Cardiac fibroblast (primary cell): ENCODE measurements at regions not wholly inside any gene's neighbourhood (a gene's known extent, or its start where the extent isn't known, plus 50 kb on each side); places are given as distances from the start of the nearest gene placed in this dataset.

ENCODE experiments used
- DNase-seq, 2 donors: peaks; one replicate each; pipeline versions ENCODE4 v3.0.0 to v3.0.0-alpha.2; 2010; ENCODE audit warnings: low read depth in 2 of 2
- H3K4me3 ChIP-seq, 2 donors: replicated peaks in 1 of 2; 1 replicate in 1 of 2; 2 replicates in 1 of 2; pipeline ENCODE4 v1.5.1; 2011; ENCODE audit warnings: low read depth in 2 of 2, low read length in 2 of 2, mild to moderate bottlenecking in 2 of 2, moderate library complexity in 1 of 2
- TF ChIP-seq, protein P1 (sequence below): IDR thresholded peaks from one replicate; pipeline ENCODE4 v1.5.1; 2011; ENCODE audit warnings: low read depth, mild to moderate bottlenecking, low read length, inconsistent platforms

DNA sequence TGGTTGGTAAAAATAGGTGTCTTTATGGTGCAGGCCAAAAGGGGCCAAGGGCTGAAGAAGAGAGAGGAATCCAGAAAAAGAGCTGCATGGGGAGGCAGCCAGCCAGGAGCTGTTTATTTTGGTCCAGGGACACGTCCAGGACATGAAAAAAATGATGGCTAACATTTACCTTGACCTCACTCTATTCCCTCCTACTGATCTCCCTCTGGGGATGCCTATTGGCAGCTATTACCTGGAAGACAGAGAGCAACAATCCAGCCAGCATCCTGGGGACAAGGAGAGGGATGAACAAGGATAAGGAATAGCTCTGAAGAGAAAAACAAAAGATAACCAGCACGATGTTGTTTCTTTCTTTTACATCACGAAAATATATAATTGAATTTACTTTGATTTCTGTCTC lies 1599.6 kb downstream of the SLITRK5 start:
- no peak for DNase-seq
- H3K4me3 ChIP-seq = no peak overlapping the region
- TF ChIP-seq, protein P1, sequence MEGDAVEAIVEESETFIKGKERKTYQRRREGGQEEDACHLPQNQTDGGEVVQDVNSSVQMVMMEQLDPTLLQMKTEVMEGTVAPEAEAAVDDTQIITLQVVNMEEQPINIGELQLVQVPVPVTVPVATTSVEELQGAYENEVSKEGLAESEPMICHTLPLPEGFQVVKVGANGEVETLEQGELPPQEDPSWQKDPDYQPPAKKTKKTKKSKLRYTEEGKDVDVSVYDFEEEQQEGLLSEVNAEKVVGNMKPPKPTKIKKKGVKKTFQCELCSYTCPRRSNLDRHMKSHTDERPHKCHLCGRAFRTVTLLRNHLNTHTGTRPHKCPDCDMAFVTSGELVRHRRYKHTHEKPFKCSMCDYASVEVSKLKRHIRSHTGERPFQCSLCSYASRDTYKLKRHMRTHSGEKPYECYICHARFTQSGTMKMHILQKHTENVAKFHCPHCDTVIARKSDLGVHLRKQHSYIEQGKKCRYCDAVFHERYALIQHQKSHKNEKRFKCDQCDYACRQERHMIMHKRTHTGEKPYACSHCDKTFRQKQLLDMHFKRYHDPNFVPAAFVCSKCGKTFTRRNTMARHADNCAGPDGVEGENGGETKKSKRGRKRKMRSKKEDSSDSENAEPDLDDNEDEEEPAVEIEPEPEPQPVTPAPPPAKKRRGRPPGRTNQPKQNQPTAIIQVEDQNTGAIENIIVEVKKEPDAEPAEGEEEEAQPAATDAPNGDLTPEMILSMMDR = no peak

DNA sequence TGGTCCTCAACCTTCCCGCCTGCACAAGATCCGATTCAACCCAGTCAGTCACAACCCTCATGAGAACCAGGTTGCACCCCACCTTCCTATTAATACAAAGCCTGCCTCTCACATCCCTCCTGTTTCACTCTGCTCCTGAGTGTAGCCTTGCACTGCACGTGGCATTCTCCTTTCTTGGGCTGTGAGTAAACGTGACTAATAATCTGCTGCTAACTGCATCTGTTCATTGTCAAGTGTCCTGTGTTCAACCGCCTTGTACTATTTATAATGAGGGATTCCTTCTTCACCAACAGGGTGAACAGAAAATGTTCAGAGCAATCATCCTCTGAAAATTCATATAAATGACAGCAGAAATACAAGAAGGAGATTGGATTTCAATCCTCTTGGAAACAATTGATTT lies 1608.2 kb downstream of the SLITRK5 start:
- peak in 1 of 2 donors; percentile 7 for DNase-seq
- TF ChIP-seq, protein P1 = no peak
- H3K4me3 ChIP-seq = no peak overlapping the region

DNA sequence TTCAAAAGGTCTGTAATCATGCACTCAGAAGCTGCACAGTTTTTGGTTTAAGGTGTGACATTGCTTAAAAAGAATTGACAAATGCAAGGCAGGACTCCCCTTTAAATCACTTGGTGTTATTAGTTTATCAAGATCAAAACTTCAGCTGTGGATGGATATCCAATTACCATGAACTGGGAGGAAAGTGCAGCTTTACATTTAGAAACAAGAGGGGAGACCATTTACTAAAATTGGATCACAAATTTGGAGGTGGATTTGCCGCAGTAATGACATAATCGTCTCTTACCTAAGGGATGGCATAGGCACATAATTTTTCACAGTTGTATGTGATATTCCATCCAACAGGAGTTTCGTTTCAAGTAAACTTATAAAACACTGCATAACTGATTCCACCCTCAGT lies 1610.2 kb downstream of the SLITRK5 start:
- DNase-seq = no peak
- H3K4me3 ChIP-seq = no peak overlapping the region
- TF ChIP-seq, protein P1 = no peak

DNA sequence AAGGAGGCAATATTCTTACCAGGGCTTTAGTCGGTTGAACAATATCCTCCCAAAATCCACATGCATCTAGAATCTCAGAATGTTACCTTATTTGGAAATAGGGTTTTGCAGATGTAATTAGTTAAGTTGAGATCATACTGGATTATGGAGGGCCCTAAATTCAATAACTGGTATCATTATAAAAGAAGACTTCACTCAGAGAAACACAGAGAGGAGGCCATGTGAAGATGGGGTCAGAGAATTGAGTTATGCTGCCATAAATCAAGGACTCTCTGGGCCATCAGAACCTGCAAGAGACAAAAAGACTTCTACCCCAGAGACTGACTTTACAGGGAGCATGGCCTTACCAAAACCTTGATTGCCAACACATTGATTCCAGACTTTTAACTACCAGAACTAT lies 1611.1 kb downstream of the SLITRK5 start:
- no peak overlapping the region for H3K4me3 ChIP-seq
- TF ChIP-seq, protein P1 = no peak
- no peak for DNase-seq

DNA sequence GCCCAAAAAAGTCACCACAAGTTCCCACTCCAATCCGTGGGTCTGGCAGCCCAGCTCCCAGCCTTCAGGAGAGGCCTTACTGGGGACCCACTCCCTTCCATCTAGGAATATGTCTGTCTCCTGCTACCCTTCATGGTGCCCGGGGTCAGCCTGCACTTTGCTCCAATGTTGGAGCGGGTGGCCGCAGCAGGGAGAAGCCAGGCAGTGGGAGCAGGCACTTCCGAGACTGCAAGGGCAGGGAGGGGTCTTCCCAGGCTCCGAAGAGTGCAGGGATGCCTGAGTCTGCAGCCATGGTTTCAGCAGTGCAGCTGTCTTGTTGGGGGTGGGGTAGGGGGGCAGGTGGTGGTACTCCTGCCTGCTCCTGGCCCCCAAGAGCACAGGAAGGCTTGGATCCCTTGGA lies 1616.2 kb downstream of the SLITRK5 start:
- no peak for DNase-seq
- TF ChIP-seq, protein P1 = no peak

DNA sequence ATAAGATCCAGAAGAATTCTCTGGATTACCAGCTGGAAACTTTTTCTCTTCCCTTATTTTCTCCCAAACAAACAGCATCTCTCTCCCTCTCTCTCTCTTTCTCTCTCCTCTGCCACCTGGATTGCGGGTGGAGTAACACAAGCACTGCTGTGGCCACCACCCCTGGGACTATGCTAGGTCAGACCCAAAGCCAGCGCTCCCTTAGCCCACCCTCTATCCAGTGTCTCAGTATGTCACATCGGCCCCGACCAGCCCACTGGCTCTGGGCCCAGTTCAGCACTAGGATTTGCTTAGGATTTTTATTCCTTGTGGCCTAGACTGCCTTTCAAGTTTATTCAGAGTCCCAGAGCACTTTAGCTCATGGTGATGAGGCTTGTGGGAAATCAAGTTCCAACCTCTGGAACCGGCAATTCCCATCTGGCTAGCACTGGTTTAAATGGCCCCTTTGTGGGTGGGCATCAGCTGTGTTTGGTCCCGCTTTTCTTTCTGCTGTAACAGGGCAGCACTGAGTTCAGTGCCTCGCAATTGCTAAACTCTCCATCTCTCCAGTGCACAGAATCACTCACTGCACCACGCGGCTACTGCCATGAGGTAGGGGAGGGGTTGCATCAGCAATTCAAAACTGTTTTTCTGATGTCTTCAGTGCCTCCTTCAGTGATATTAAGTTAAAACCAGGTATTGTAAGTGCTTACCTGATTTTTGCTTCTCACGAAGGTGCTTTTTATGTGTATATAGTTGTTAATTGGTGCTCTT lies 1623.1 kb downstream of the SLITRK5 start:
- no peak for DNase-seq
- TF ChIP-seq, protein P1 = no peak
- H3K4me3 ChIP-seq = no peak overlapping the region

More for the DNA sequence above, 1616.2 kb downstream of the SLITRK5 start:
- H3K4me3 ChIP-seq = no peak overlapping the region

DNA sequence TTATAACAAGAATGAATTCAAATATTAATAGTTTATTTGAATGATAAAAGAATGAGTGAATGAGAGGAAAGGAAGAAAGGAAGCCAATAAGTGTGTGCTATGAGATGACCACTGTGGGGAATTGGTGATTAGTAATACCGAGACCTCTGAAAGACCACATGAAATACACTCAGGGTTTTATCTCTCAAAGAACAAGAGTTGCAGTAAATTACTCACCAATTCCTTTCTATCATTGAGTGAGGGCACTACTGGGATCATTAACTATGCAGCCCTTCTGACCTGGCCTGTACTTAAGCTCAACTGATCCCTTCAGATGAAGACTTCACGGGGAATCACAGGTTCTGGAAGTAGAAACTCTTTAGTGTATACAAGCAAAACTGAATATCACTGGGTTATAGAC lies 1636.1 kb downstream of the SLITRK5 start:
- no peak overlapping the region for H3K4me3 ChIP-seq
- TF ChIP-seq, protein P1 = no peak

More for the DNA sequence above, 1636.1 kb downstream of the SLITRK5 start:
- no peak for DNase-seq
